Naive thymus-derived CD8-positive, alpha-beta T cell (primary cell): ENCODE measurements at regions not wholly inside any gene's neighbourhood (a gene's known extent, or its start where the extent isn't known, plus 50 kb on each side); places are given as distances from the start of the nearest gene placed in this dataset.

ENCODE experiments used
- ATAC-seq, 2 donors: fragments of 150-1000 bp; cut with Tn5 transposase in 1 of 2; sonication (Bioruptor Pico), chemical (Tn5 transposase) in 1 of 2; 1 replicate in 1 of 2; 2 replicates in 1 of 2; pipeline ENCODE4 v1.10.0; 2021; ENCODE audit warnings: mild to moderate bottlenecking in 2 of 2, moderate library complexity in 2 of 2
- POLR2A ChIA-PET: fragments of 350-600 bp; sonication (Branson Sonifier 250); formaldehyde crosslinking; loops from one replicate; lab custom pipeline; 2021; ENCODE audit warnings: antibody characterized with exemption; lab: Charles Lee
- DNase-seq, 10 donors: peaks; one replicate each; pipeline versions ENCODE4 v3.0.0 to v3.0.0-alpha.2; 2020 to 2022
- H3K27ac Mint-ChIP-seq, 10 donors: one replicate each; pipeline ENCODE4 v1.8.0; 2020 to 2022; ENCODE audit warnings: mild to moderate bottlenecking in 10 of 10, mixed read lengths in 10 of 10, moderate library complexity in 4 of 10, inconsistent platforms in 1 of 10
- H3K27me3 Mint-ChIP-seq, 5 donors: one replicate each; pipeline ENCODE4 v1.8.0; 2021 to 2022; ENCODE audit warnings: mixed read lengths in 5 of 5
- H3K36me3 Mint-ChIP-seq, 3 donors: one replicate each; pipeline ENCODE4 v1.8.0; 2020 to 2022; ENCODE audit warnings: mixed read lengths in 3 of 3, mild to moderate bottlenecking in 2 of 3, inconsistent platforms in 1 of 3
- H3K4me1 Mint-ChIP-seq, 4 donors: one replicate each; pipeline ENCODE4 v1.8.0; 2021 to 2022; ENCODE audit warnings: mixed read lengths in 4 of 4
- H3K4me3 Mint-ChIP-seq, 10 donors: one replicate each; pipeline ENCODE4 v1.8.0; 2020 to 2022; ENCODE audit warnings: mild to moderate bottlenecking in 10 of 10, mixed read lengths in 10 of 10, moderate library complexity in 6 of 10, inconsistent platforms in 1 of 10
- H3K9me3 Mint-ChIP-seq, 9 donors: one replicate each; pipeline ENCODE4 v1.8.0; 2020 to 2022; ENCODE audit warnings: mixed read lengths in 9 of 9, mild to moderate bottlenecking in 3 of 9, inconsistent platforms in 1 of 9, moderate library complexity in 1 of 9

- Mint-ChIP-seq H3K36me3 (no peaks in the 10 kb centered on the region), H3K4me1 (peaks cover 0 to 2% (median 0%) of the 10 kb centered on the region in 4 donors), H3K27me3 (peaks cover 0 to 17% (median 6%) of the 10 kb centered on the region in 5 donors), H3K4me3 (no peak overlapping the region), H3K27ac (no peak overlapping the region), H3K9me3 (no peaks in the 10 kb centered on the region)
- DNase-seq (no peak), ATAC-seq (no peak)
- POLR2A ChIA-PET: no interaction called here
These were observed 69.7 kb downstream of the RPLP1 start for GRCh38 chr15:69522361-69522760.

DNA sequence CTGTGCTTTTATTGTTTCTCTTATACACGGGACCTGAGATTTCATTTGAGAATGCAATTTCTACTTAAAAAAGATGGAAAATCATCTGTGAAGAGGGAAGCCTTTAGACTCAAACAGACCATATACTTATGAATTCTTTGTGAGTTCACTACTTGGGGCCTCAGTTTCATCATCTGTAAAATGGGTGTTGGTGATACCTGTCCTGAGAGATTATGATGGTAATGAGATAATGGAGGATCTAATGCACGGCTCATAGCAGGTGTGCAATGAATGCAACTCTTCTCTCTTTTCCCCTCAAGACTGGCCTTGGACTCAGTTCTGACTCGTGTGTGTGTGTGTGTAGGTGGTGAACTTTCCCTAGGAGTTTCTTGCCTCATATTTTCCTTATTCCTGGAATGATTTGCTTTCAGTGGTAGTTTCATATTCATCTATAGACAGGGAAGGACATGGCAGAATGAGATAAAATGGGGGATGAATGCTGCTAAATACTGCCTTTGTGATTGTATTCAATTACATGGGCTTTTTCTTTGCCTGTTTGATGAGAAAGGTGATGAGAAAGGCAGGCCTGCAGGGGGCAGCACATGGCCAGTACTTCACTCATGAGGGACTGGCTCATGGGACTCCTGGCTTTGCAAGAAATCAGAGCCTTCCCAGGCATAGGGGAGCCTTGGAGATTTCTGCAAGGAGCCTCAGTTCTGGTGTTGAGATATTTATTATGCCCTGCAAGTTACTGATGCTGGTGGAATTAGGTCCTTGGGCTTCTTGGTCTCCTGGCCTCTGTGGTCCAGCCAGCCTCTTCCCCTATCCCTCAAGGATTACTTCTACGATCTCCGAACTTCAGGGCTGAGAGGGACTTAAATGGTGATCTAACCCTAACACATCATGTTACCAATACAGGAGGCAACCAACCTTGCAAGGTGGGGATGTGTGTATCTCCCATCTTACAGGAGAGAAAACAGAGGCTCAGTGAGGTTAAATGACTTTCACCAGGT lies 70.7 kb downstream of the RPLP1 start:
- DNase-seq: peak; percentile 10 to 77 (median 45)
- Mint-ChIP-seq H3K27ac (no peak overlapping the region), H3K4me1 (peaks cover 0 to 2% (median 0%) of the 10 kb centered on the region in 4 donors), H3K27me3 (peaks cover 0 to 16% (median 3%) of the 10 kb centered on the region in 5 donors), H3K9me3 (no peaks in the 10 kb centered on the region), H3K36me3 (no peaks in the 10 kb centered on the region), H3K4me3 (no peak overlapping the region)
- peak; percentile 44 to 47 for ATAC-seq
- POLR2A ChIA-PET: no interaction called here

DNA sequence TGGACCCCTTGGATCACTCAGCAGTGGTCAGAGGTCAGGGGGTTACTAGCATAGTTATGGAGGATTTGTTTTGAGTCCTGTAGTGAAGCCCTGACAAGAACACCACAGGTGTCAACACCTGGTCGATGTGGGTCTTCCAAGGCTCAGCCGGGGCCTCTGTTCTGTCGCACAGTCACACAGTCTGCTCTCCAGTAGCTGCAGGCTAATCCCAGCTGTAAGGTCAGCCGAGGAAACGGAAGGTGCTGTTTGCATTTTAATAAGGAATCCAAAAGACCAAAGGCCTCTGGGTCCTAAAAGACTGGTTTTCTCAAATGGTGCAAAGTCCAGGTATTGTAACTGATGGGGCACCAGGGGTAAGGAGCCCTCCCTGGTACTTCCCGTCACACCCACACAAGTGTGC lies 71.7 kb downstream of the RPLP1 start:
- no peak for DNase-seq
- POLR2A ChIA-PET: no interaction called here
- H3K9me3 Mint-ChIP-seq: no peaks in the 10 kb centered on the region
- H3K27me3 Mint-ChIP-seq: peaks cover 0 to 10% (median 0%) of the 10 kb centered on the region in 5 donors
- no peak overlapping the region for H3K27ac Mint-ChIP-seq
- no peak overlapping the region for H3K4me3 Mint-ChIP-seq
- no peak for ATAC-seq
- H3K4me1 Mint-ChIP-seq: peaks cover 0 to 2% (median 0%) of the 10 kb centered on the region in 4 donors
- H3K36me3 Mint-ChIP-seq: no peaks in the 10 kb centered on the region

- Mint-ChIP-seq H3K27me3 (peaks cover 0 to 5% (median 0%) of the 10 kb centered on the region in 5 donors), H3K27ac (no peak overlapping the region), H3K4me1 (peaks cover 0 to 2% (median 0%) of the 10 kb centered on the region in 4 donors), H3K9me3 (no peaks in the 10 kb centered on the region), H3K4me3 (no peak overlapping the region), H3K36me3 (no peaks in the 10 kb centered on the region)
- POLR2A ChIA-PET: no interaction called here
- ATAC-seq: no peak
- no peak for DNase-seq
These were observed 72.2 kb downstream of the RPLP1 start for GRCh38 chr15:69524814-69525213.

- H3K27me3 Mint-ChIP-seq: peaks cover 0 to 2% (median 0%) of the 10 kb centered on the region in 5 donors
- no peak overlapping the region for H3K27ac Mint-ChIP-seq
- peaks cover 0 to 2% (median 0%) of the 10 kb centered on the region in 4 donors for H3K4me1 Mint-ChIP-seq
- H3K9me3 Mint-ChIP-seq: no peaks in the 10 kb centered on the region
- no peaks in the 10 kb centered on the region for H3K36me3 Mint-ChIP-seq
- POLR2A ChIA-PET: no interaction called here
- DNase-seq (no peak), ATAC-seq (no peak)
- H3K4me3 Mint-ChIP-seq: no peak overlapping the region
These were observed 72.9 kb downstream of the RPLP1 start for GRCh38 chr15:69525543-69525942.

- POLR2A ChIA-PET: no interaction called here
These were observed 73.8 kb downstream of the RPLP1 start for GRCh38 chr15:69526081-69527061.

GRCh38 chr15:69529141-69529540 lies 76.5 kb downstream of the RPLP1 start:
- no peak overlapping the region for H3K4me3 Mint-ChIP-seq
- ATAC-seq: no peak
- H3K4me1 Mint-ChIP-seq: no peaks in the 10 kb centered on the region
- POLR2A ChIA-PET: no interaction called here
- no peaks in the 10 kb centered on the region for H3K9me3 Mint-ChIP-seq
- H3K27ac Mint-ChIP-seq: peak overlapping the region in 2 of 10 donors; percentile 13 to 61
- DNase-seq: no peak
- peaks cover 0 to 2% (median 0%) of the 10 kb centered on the region in 5 donors for H3K27me3 Mint-ChIP-seq
- no peaks in the 10 kb centered on the region for H3K36me3 Mint-ChIP-seq

More at GRCh38 chr15:69526081-69527061, 73.8 kb downstream of the RPLP1 start:
- no peaks in the 10 kb centered on the region for H3K9me3 Mint-ChIP-seq
- H3K4me3 Mint-ChIP-seq: no peak overlapping the region
- no peak for ATAC-seq
- peak overlapping the region in 2 of 10 donors; percentile 17 to 53 for H3K27ac Mint-ChIP-seq
- H3K27me3 Mint-ChIP-seq: peaks cover 0 to 2% (median 0%) of the 10 kb centered on the region in 5 donors
- DNase-seq: no peak
- H3K36me3 Mint-ChIP-seq: no peaks in the 10 kb centered on the region
- peaks cover 0 to 2% (median 0%) of the 10 kb centered on the region in 4 donors for H3K4me1 Mint-ChIP-seq

DNA sequence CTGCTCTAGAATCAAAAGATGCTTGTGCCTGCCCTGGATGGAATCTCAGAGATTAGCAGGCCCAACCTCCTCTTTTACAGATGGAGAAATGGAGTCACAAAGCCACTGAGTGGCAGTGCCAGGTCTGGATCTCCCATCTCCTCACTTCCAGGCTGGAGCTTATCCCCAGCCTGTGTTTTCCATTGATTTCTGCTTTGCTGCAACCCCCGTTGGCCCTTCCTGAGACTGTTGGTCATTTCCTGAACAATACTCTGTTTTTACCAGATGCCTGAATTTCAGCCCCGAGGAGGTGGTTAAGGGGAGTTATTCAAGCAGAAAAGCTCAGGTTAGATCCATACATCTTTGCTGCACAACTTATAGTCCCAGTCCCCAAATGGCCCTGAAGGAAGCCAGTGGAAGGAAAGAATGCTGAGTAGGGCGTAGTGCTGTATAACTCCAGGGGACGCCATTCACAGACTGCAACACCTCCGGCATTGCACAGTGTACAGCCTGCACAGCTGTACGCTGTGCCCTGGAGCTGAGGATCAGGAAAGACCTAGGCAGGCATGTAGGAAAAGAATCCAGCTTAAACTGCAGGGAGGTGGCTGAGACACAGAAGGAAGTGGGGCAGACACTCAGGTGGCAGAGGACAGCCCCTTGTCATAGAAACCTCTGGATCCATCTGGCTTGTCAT lies 77.5 kb downstream of the RPLP1 start:
- peak overlapping the region in 1 of 10 donors; percentile 46 for H3K27ac Mint-ChIP-seq
- H3K36me3 Mint-ChIP-seq: no peaks in the 10 kb centered on the region
- no peak for ATAC-seq
- DNase-seq: no peak
- no peak overlapping the region for H3K4me3 Mint-ChIP-seq
- no peaks in the 10 kb centered on the region for H3K9me3 Mint-ChIP-seq
- POLR2A ChIA-PET: no interaction called here
- peaks cover 0 to 2% (median 0%) of the 10 kb centered on the region in 5 donors for H3K27me3 Mint-ChIP-seq
- no peaks in the 10 kb centered on the region for H3K4me1 Mint-ChIP-seq

DNA sequence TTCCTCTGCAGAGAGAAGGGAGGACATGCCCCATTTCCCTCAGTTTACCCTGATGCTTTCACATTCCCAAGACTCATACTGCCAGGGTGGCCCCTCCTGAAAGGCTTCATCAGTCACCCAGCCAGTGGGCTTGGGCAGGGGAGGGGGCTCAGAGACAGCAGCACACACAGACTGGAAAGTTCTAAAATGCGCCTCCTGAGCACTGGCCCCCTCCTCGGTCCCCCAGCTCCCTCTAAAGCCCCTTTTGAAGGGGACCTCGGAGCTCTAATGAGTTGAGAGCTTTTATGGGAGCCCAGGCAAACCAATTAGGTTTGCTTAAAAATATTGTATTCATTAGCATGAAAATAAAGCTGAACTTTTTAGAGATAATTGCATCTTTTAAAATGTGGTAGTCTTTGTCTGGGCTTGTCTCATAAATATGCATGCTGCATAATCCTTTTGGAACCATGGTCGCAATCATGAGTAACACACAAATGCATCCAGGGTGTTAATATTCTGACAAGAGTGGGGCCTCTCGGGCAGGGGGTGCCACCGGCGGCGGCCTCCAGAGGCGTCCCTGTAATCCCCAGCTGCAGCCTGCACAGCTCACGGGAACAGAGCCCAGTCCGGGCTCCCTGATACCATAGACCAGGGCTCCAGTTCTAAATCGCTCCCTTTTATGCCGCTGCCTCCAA lies 78.5 kb downstream of the RPLP1 start:
- POLR2A ChIA-PET: no interaction called here
- ATAC-seq (no peak), DNase-seq (no peak)
- H3K9me3 Mint-ChIP-seq: no peaks in the 10 kb centered on the region
- H3K4me3 Mint-ChIP-seq: no peak overlapping the region
- H3K27ac Mint-ChIP-seq: no peak overlapping the region
- H3K27me3 Mint-ChIP-seq: peaks cover 0 to 7% (median 0%) of the 10 kb centered on the region in 5 donors
- H3K4me1 Mint-ChIP-seq: no peaks in the 10 kb centered on the region
- no peaks in the 10 kb centered on the region for H3K36me3 Mint-ChIP-seq

DNA sequence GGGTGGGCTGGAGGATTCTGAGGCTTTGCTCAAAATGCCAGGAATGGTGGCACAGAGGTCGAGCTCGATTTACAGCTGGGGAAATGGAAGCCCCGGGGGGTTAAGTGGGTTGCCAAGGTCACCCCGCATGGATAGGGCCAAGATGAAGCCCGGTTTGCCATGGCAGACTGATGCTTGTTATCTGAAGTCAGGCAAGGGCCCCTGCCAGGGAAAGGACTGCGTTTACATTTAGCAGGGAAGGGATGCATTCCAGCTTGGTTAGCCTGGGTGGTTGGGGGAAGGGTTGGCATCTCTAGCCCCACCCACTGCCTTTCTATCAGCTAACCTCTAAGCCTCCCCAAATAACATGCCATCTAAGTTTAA lies 79.0 kb downstream of the RPLP1 start:
- H3K27ac Mint-ChIP-seq: peak overlapping the region in 1 of 10 donors; percentile 70

DNA sequence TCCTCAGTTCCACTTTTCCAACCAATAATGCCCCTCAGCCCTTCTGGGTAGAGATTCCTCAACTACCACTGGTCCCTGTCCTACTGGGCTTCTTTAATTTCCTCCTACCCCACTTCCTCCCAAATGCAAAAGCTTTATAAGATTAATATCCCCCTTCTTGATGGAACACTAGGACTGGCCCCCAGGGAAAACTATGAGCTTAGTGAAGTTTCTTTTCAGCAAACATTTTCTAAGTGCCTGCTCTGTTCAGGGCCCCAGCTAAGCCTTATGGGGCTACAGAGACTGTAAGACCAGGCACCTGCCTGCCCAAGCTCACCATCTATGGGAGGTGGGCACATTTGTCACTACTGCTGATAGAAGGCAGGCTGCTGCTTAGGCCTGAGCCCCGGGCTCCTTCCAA lies 79.4 kb downstream of the RPLP1 start:
- H3K36me3 Mint-ChIP-seq: no peaks in the 10 kb centered on the region
- no peaks in the 10 kb centered on the region for H3K4me1 Mint-ChIP-seq
- no peaks in the 10 kb centered on the region for H3K9me3 Mint-ChIP-seq
- no peak for DNase-seq
- no peak overlapping the region for H3K4me3 Mint-ChIP-seq
- peaks cover 0 to 9% (median 0%) of the 10 kb centered on the region in 5 donors for H3K27me3 Mint-ChIP-seq
- POLR2A ChIA-PET: no interaction called here
- ATAC-seq: no peak
- H3K27ac Mint-ChIP-seq: peak overlapping the region in 2 of 10 donors; percentile 66 to 70

More for the DNA sequence above, 79.0 kb downstream of the RPLP1 start:
- POLR2A ChIA-PET: no interaction called here
- no peaks in the 10 kb centered on the region for H3K4me1 Mint-ChIP-seq
- DNase-seq (no peak), ATAC-seq (no peak)
- no peak overlapping the region for H3K4me3 Mint-ChIP-seq
- no peaks in the 10 kb centered on the region for H3K36me3 Mint-ChIP-seq
- peaks cover 0 to 7% (median 0%) of the 10 kb centered on the region in 5 donors for H3K27me3 Mint-ChIP-seq
- H3K9me3 Mint-ChIP-seq: no peaks in the 10 kb centered on the region

DNA sequence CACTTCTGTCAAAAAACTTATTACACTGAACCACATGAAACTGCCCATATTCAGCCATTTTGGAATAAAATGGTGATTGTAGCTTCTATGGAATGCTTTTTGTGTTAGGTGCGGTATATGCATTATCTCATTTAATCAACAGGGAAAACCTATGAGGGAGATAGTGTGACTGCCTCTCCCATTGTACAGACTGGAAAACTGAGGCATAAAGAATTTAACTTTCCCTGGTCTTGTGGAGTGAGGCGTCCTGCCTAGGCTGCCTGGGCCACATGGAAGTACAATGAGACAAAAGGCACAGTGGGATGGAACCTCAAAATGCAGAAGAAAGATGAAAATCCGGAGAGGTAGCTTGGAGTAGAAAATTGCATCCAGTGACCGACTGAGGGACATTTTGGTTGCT lies 80.2 kb downstream of the RPLP1 start:
- POLR2A ChIA-PET: no interaction called here
- ATAC-seq: no peak

More for the DNA sequence above, 80.2 kb downstream of the RPLP1 start:
- no peak overlapping the region for H3K4me3 Mint-ChIP-seq
- H3K27ac Mint-ChIP-seq: no peak overlapping the region
- H3K36me3 Mint-ChIP-seq: no peaks in the 10 kb centered on the region
- peaks cover 0 to 9% (median 2%) of the 10 kb centered on the region in 5 donors for H3K27me3 Mint-ChIP-seq
- no peaks in the 10 kb centered on the region for H3K9me3 Mint-ChIP-seq
- no peaks in the 10 kb centered on the region for H3K4me1 Mint-ChIP-seq
- no peak for DNase-seq
